PFSK-1 (cell line): ENCODE measurements at regions not wholly inside any gene's neighbourhood (a gene's known extent, or its start where the extent isn't known, plus 50 kb on each side); places are given as distances from the start of the nearest gene placed in this dataset.

Experiments used
- REST ChIP-seq, 2 experiments: IDR thresholded peaks; 2 replicates each; pipeline versions ENCODE4 v1.6.1 to v1.8.0; 2011 to 2012; ENCODE audit warnings: low read depth in 2 of 2, low read length in 2 of 2, control low read depth in 1 of 2, inconsistent platforms in 1 of 2, mild to moderate bottlenecking in 1 of 2, moderate library complexity in 1 of 2; ENCODE audit not compliant: insufficient read depth in 1 of 2
- SIN3A ChIP-seq: IDR thresholded peaks from 2 replicates; pipeline ENCODE4 v1.6.1; 2012; ENCODE audit warnings: mild to moderate bottlenecking, low read length, moderate library complexity, borderline replicate concordance; ENCODE audit not compliant: insufficient read depth

- no peak for TF ChIP-seq SIN3A
- no peak for TF ChIP-seq REST (IDR thresholded peaks at IDR 0.05; ENCODE audit: insufficient read depth in 1 of 2, low read depth in 2 of 2, low read length in 2 of 2)
Observed at GRCh38 chr21:33993286-33994231, 78.0 kb upstream of the ATP5PO start.
